ENCODE measurements at regions not wholly inside any gene's neighbourhood (a gene's known extent, or its start where the extent isn't known, plus 50 kb on each side); places are given as distances from the start of the nearest gene placed in this dataset.
"Not testable (repeated sequence)": the region's sequence is repeated elsewhere in the genome, so short reads cannot be mapped to it uniquely, and the experiment has no call there.

- Mint-ChIP-seq H3K36me3 (ENCODE audit: insufficient read depth in 2 of 2) (no peaks in the 10 kb centered on the region), H3K9me3 (peaks cover 4 to 5% of the 10 kb centered on the region in 2 donors), H3K4me3 (no peak overlapping the region), H3K27ac (no peak overlapping the region), H3K27me3 (ENCODE audit: low read depth) (no peaks in the 10 kb centered on the region), H3K4me1 (ENCODE audit: low read depth) (no peaks in the 10 kb centered on the region)
- ATAC-seq (replicated peaks in 1 of 2) (no peak), DNase-seq (no peak)
Observed at GRCh38 chr3:713947-714620, 378.7 kb upstream of the CNTN6 start.

GRCh38 chr3:721086-721485 is 371.7 kb upstream of the CNTN6 start:
- H3K9me3 Mint-ChIP-seq: peaks cover 2 to 5% of the 10 kb centered on the region in 2 donors
- ATAC-seq (replicated peaks in 1 of 2) (no peak), DNase-seq (no peak)
- H3K4me3 Mint-ChIP-seq: no peak overlapping the region
- no peak overlapping the region for H3K27ac Mint-ChIP-seq
- no peaks in the 10 kb centered on the region for H3K27me3 Mint-ChIP-seq (ENCODE audit: low read depth)
- no peaks in the 10 kb centered on the region for H3K36me3 Mint-ChIP-seq (ENCODE audit: insufficient read depth in 2 of 2)
- H3K4me1 Mint-ChIP-seq (ENCODE audit: low read depth): no peaks in the 10 kb centered on the region

- H3K9me3 Mint-ChIP-seq: peaks cover 6 to 12% of the 10 kb centered on the region in 2 donors
- DNase-seq (no peak), ATAC-seq (replicated peaks in 1 of 2) (no peak)
- no peaks in the 10 kb centered on the region for H3K36me3 Mint-ChIP-seq (ENCODE audit: insufficient read depth in 2 of 2)
- H3K27ac Mint-ChIP-seq: no peak overlapping the region
- H3K4me3 Mint-ChIP-seq: no peak overlapping the region
- no peaks in the 10 kb centered on the region for H3K4me1 Mint-ChIP-seq (ENCODE audit: low read depth)
- no peaks in the 10 kb centered on the region for H3K27me3 Mint-ChIP-seq (ENCODE audit: low read depth)
Observed at GRCh38 chr3:732326-732928, 360.4 kb upstream of the CNTN6 start.

GRCh38 chr3:733313-733712 is 359.5 kb upstream of the CNTN6 start:
- Mint-ChIP-seq H3K27ac (no peak overlapping the region), H3K4me3 (no peak overlapping the region), H3K27me3 (ENCODE audit: low read depth) (no peaks in the 10 kb centered on the region), H3K36me3 (ENCODE audit: insufficient read depth in 2 of 2) (no peaks in the 10 kb centered on the region), H3K4me1 (ENCODE audit: low read depth) (no peaks in the 10 kb centered on the region), H3K9me3 (peaks cover 6 to 12% of the 10 kb centered on the region in 2 donors)
- no peak for DNase-seq
- no peak for ATAC-seq (replicated peaks in 1 of 2)

GRCh38 chr3:757711-758110 is 335.1 kb upstream of the CNTN6 start:
- Mint-ChIP-seq H3K9me3 (peaks cover 6 to 10% of the 10 kb centered on the region in 2 donors), H3K4me3 (no peak overlapping the region), H3K36me3 (ENCODE audit: insufficient read depth in 2 of 2) (peaks cover 1 to 2% of the 10 kb centered on the region in 2 donors), H3K27me3 (ENCODE audit: low read depth) (no peaks in the 10 kb centered on the region), H3K27ac (no peak overlapping the region), H3K4me1 (ENCODE audit: low read depth) (no peaks in the 10 kb centered on the region)
- DNase-seq (no peak), ATAC-seq (replicated peaks in 1 of 2) (no peak)

- Mint-ChIP-seq H3K4me3 (no peak overlapping the region), H3K36me3 (ENCODE audit: insufficient read depth in 2 of 2) (peaks cover 1 to 2% of the 10 kb centered on the region in 2 donors), H3K27me3 (ENCODE audit: low read depth) (no peaks in the 10 kb centered on the region), H3K27ac (no peak overlapping the region), H3K9me3 (peaks cover 6 to 10% of the 10 kb centered on the region in 2 donors), H3K4me1 (ENCODE audit: low read depth) (no peaks in the 10 kb centered on the region)
- ATAC-seq (replicated peaks in 1 of 2) (no peak), DNase-seq (no peak)
Observed at GRCh38 chr3:759106-759505, 333.7 kb upstream of the CNTN6 start.

- not testable (repeated sequence) for H3K36me3 Mint-ChIP-seq (ENCODE audit: insufficient read depth in 2 of 2); H3K4me1 Mint-ChIP-seq (ENCODE audit: low read depth); DNase-seq; H3K9me3 Mint-ChIP-seq; ATAC-seq (replicated peaks in 1 of 2); H3K4me3 Mint-ChIP-seq; H3K27ac Mint-ChIP-seq; H3K27me3 Mint-ChIP-seq (ENCODE audit: low read depth)
Observed at GRCh38 chr3:773433-773832, 319.4 kb upstream of the CNTN6 start.

- no peaks in the 10 kb centered on the region for H3K4me1 Mint-ChIP-seq (ENCODE audit: low read depth)
- DNase-seq: no peak
- ATAC-seq (replicated peaks in 1 of 2): no peak
- no peaks in the 10 kb centered on the region for H3K36me3 Mint-ChIP-seq (ENCODE audit: insufficient read depth in 2 of 2)
- H3K27ac Mint-ChIP-seq: no peak overlapping the region
- no peaks in the 10 kb centered on the region for H3K27me3 Mint-ChIP-seq (ENCODE audit: low read depth)
- no peak overlapping the region for H3K4me3 Mint-ChIP-seq
- peaks cover 2 to 7% of the 10 kb centered on the region in 2 donors for H3K9me3 Mint-ChIP-seq
Observed at GRCh38 chr3:775178-775880, 317.5 kb upstream of the CNTN6 start.

- no peak overlapping the region for H3K27ac Mint-ChIP-seq
Observed at GRCh38 chr3:780505-780904, 312.3 kb upstream of the CNTN6 start.

GRCh38 chr3:791442-791841 is 301.4 kb upstream of the CNTN6 start:
- H3K4me1 Mint-ChIP-seq (ENCODE audit: low read depth): no peaks in the 10 kb centered on the region
- no peaks in the 10 kb centered on the region for H3K27me3 Mint-ChIP-seq (ENCODE audit: low read depth)
- no peak for ATAC-seq (replicated peaks in 1 of 2)
- DNase-seq: no peak
- no peak overlapping the region for H3K4me3 Mint-ChIP-seq
- H3K36me3 Mint-ChIP-seq (ENCODE audit: insufficient read depth in 2 of 2): no peaks in the 10 kb centered on the region
- H3K27ac Mint-ChIP-seq: no peak overlapping the region
- peaks cover 2% of the 10 kb centered on the region in 2 donors for H3K9me3 Mint-ChIP-seq

More at GRCh38 chr3:780505-780904, 312.3 kb upstream of the CNTN6 start:
- Mint-ChIP-seq H3K9me3 (peaks cover 5 to 13% of the 10 kb centered on the region in 2 donors), H3K36me3 (ENCODE audit: insufficient read depth in 2 of 2) (peaks cover 0 to 1% of the 10 kb centered on the region in 2 donors), H3K4me1 (ENCODE audit: low read depth) (no peaks in the 10 kb centered on the region), H3K4me3 (no peak overlapping the region), H3K27me3 (ENCODE audit: low read depth) (no peaks in the 10 kb centered on the region)
- DNase-seq: no peak
- ATAC-seq (replicated peaks in 1 of 2): no peak

GRCh38 chr3:792630-793029 is 300.2 kb upstream of the CNTN6 start:
- Mint-ChIP-seq H3K9me3 (peaks cover 2% of the 10 kb centered on the region in 2 donors), H3K27ac (no peak overlapping the region), H3K27me3 (ENCODE audit: low read depth) (no peaks in the 10 kb centered on the region), H3K4me3 (no peak overlapping the region), H3K4me1 (ENCODE audit: low read depth) (no peaks in the 10 kb centered on the region), H3K36me3 (ENCODE audit: insufficient read depth in 2 of 2) (no peaks in the 10 kb centered on the region)
- ATAC-seq (replicated peaks in 1 of 2) (no peak), DNase-seq (no peak)

GRCh38 chr3:804211-804610 is 288.6 kb upstream of the CNTN6 start:
- Mint-ChIP-seq H3K4me1 (ENCODE audit: low read depth) (no peaks in the 10 kb centered on the region), H3K36me3 (ENCODE audit: insufficient read depth in 2 of 2) (no peaks in the 10 kb centered on the region), H3K4me3 (no peak overlapping the region), H3K9me3 (no peaks in the 10 kb centered on the region), H3K27me3 (ENCODE audit: low read depth) (no peaks in the 10 kb centered on the region), H3K27ac (no peak overlapping the region)
- no peak for ATAC-seq (replicated peaks in 1 of 2)
- no peak for DNase-seq

- no peak overlapping the region for H3K4me3 Mint-ChIP-seq
- DNase-seq (no peak), ATAC-seq (replicated peaks in 1 of 2) (no peak)
- H3K9me3 Mint-ChIP-seq: no peaks in the 10 kb centered on the region
- no peak overlapping the region for H3K27ac Mint-ChIP-seq
- H3K36me3 Mint-ChIP-seq (ENCODE audit: insufficient read depth in 2 of 2): no peaks in the 10 kb centered on the region
- no peaks in the 10 kb centered on the region for H3K27me3 Mint-ChIP-seq (ENCODE audit: low read depth)
- no peaks in the 10 kb centered on the region for H3K4me1 Mint-ChIP-seq (ENCODE audit: low read depth)
Observed at GRCh38 chr3:805326-805725, 287.5 kb upstream of the CNTN6 start.

All from activated T-cell treated with anti-CD3 and anti-CD28 coated beads, Interleukin-2, amount 50 U/mL, for 72 hours (primary cell).